DOHH2 (cell line): ENCODE measurements at regions not wholly inside any gene's neighbourhood (a gene's known extent, or its start where the extent isn't known, plus 50 kb on each side); places are given as distances from the start of the nearest gene placed in this dataset.

Experiments used
- H3F3A ChIP-seq: fragments of 200-600 bp; sonication (generic), shearing (Covaris generic); 2 replicates; pipeline ENCODE4 v1.6.0; 2016; ENCODE audit warnings: antibody characterized with exemption, mild to moderate bottlenecking; ENCODE audit not compliant: control insufficient read depth, insufficient read depth
- H3K27ac ChIP-seq: fragments of 200-600 bp; sonication (generic); 2 replicates; pipeline ENCODE4 v1.5.1; 2014; ENCODE audit warnings: low read depth, mild to moderate bottlenecking, low read length, moderate library complexity
- H3K27me3 ChIP-seq: fragments of 200-600 bp; sonication (generic); 2 replicates; pipeline ENCODE4 v1.6.1; 2014; ENCODE audit warnings: mild to moderate bottlenecking, low read length, mixed read lengths; ENCODE audit not compliant: control insufficient read depth
- H3K36me3 ChIP-seq: fragments of 200-600 bp; sonication (generic); 2 replicates; pipeline ENCODE4 v1.6.1; 2014; ENCODE audit warnings: mild to moderate bottlenecking, low read length, moderate library complexity, mixed read lengths; ENCODE audit not compliant: control insufficient read depth
- H3K4me1 ChIP-seq: fragments of 200-600 bp; sonication (generic); 2 replicates; pipeline ENCODE4 v1.6.1; 2014; ENCODE audit warnings: mild to moderate bottlenecking, low read length, mixed read lengths; ENCODE audit not compliant: control insufficient read depth
- H3K4me2 ChIP-seq: fragments of 200-600 bp; sonication (generic); 2 replicates; pipeline ENCODE4 v1.6.0; 2014; ENCODE audit warnings: mild to moderate bottlenecking, low read length, moderate library complexity
- H3K4me3 ChIP-seq: fragments of 200-600 bp; sonication (generic); 2 replicates; pipeline ENCODE4 v1.5.1; 2014; ENCODE audit warnings: mild to moderate bottlenecking, low read length, mixed read lengths
- H3K79me2 ChIP-seq: fragments of 200-600 bp; sonication (generic); 2 replicates; pipeline ENCODE4 v1.6.1; 2014; ENCODE audit warnings: mild to moderate bottlenecking, low read length, mixed read lengths; ENCODE audit not compliant: control insufficient read depth
- H3K9me2 ChIP-seq: fragments of 200-600 bp; sonication (generic); replicated peaks from 2 replicates; pipeline ENCODE4 v1.6.1; 2014; ENCODE audit warnings: mild to moderate bottlenecking, low read length, mixed read lengths; ENCODE audit not compliant: control insufficient read depth
- H3K9me3 ChIP-seq: fragments of 200-600 bp; sonication (generic); 2 replicates; pipeline ENCODE4 v1.6.1; 2014; ENCODE audit warnings: antibody characterized with exemption, low read length, mixed read lengths; ENCODE audit not compliant: control insufficient read depth, insufficient read depth
- H4K20me1 ChIP-seq: fragments of 200-600 bp; sonication (generic); 2 replicates; pipeline ENCODE4 v1.6.0; 2014; ENCODE audit warnings: low read depth, mild to moderate bottlenecking, antibody characterized with exemption, low read length, moderate library complexity; ENCODE audit not compliant: control insufficient read depth, insufficient read depth
- CTCF ChIP-seq: fragments of 200-600 bp; sonication (generic); IDR thresholded peaks from one replicate; pipeline ENCODE4 v1.5.1; 2014; ENCODE audit warnings: antibody characterized with exemption, mild to moderate bottlenecking, low read depth, low read length; ENCODE audit not compliant: poor library complexity, severe bottlenecking
- EZH2phosphoT487 ChIP-seq: fragments of 200-600 bp; sonication (generic); IDR thresholded peaks from 2 replicates; pipeline ENCODE4 v1.6.1; 2017; ENCODE audit warnings: borderline replicate concordance, mild to moderate bottlenecking, antibody characterized with exemption, low read length, moderate library complexity, mixed read lengths

GRCh38 chr14:97723819-97724218, 926.6 kb downstream of the VRK1 start:
- no peaks in the 10 kb centered on the region for H3K79me2 ChIP-seq
- no peaks in the 10 kb centered on the region for H3K9me2 ChIP-seq
- no peak overlapping the region for H3K4me3 ChIP-seq
- H3K27me3 ChIP-seq, result no peaks in the 10 kb centered on the region
- H3K4me1 ChIP-seq, result no peaks in the 10 kb centered on the region
- no peaks in the 10 kb centered on the region for H3F3A ChIP-seq
- H3K36me3 ChIP-seq, result no peaks in the 10 kb centered on the region
- no peak overlapping the region for H3K4me2 ChIP-seq
- no peak for TF ChIP-seq EZH2phosphoT487
- TF ChIP-seq CTCF, result no peak
- H3K9me3 ChIP-seq, result no peaks in the 10 kb centered on the region
- H3K27ac ChIP-seq, result no peak overlapping the region
- no peaks in the 10 kb centered on the region for H4K20me1 ChIP-seq

- Histone ChIP-seq H3K27me3 (no peaks in the 10 kb centered on the region), H3K4me1 (no peaks in the 10 kb centered on the region), H3K36me3 (no peaks in the 10 kb centered on the region), H3K9me3 (no peaks in the 10 kb centered on the region), H3K27ac (no peak overlapping the region), H3K4me2 (no peak overlapping the region), H3K4me3 (no peak overlapping the region), H4K20me1 (no peaks in the 10 kb centered on the region), H3F3A (no peaks in the 10 kb centered on the region), H3K79me2 (no peaks in the 10 kb centered on the region), H3K9me2 (no peaks in the 10 kb centered on the region)
- no peak for TF ChIP-seq CTCF
- TF ChIP-seq EZH2phosphoT487, result no peak
Measured at GRCh38 chr14:97724265-97724731, 927.1 kb downstream of the VRK1 start.

GRCh38 chr14:97726676-97727075, 929.5 kb downstream of the VRK1 start:
- Histone ChIP-seq H3K4me3 (no peak overlapping the region), H3K27ac (no peak overlapping the region), H3K4me1 (no peaks in the 10 kb centered on the region), H4K20me1 (no peaks in the 10 kb centered on the region), H3K36me3 (no peaks in the 10 kb centered on the region), H3K27me3 (no peaks in the 10 kb centered on the region), H3K4me2 (no peak overlapping the region), H3K9me3 (no peaks in the 10 kb centered on the region), H3K79me2 (no peaks in the 10 kb centered on the region), H3K9me2 (no peaks in the 10 kb centered on the region), H3F3A (no peaks in the 10 kb centered on the region)
- TF ChIP-seq EZH2phosphoT487 (no peak), CTCF (no peak)

GRCh38 chr14:97730706-97731105, 933.5 kb downstream of the VRK1 start:
- no peaks in the 10 kb centered on the region for H3K4me1 ChIP-seq
- TF ChIP-seq CTCF, result no peak
- no peak for TF ChIP-seq EZH2phosphoT487
- no peak overlapping the region for H3K4me2 ChIP-seq
- H3K79me2 ChIP-seq, result no peaks in the 10 kb centered on the region
- no peaks in the 10 kb centered on the region for H3F3A ChIP-seq
- H4K20me1 ChIP-seq, result no peaks in the 10 kb centered on the region
- no peak overlapping the region for H3K27ac ChIP-seq
- H3K9me2 ChIP-seq, result no peaks in the 10 kb centered on the region
- H3K27me3 ChIP-seq, result no peaks in the 10 kb centered on the region
- no peaks in the 10 kb centered on the region for H3K9me3 ChIP-seq
- H3K36me3 ChIP-seq, result no peaks in the 10 kb centered on the region
- H3K4me3 ChIP-seq, result no peak overlapping the region
